ENCODE measurements at regions not wholly inside any gene's neighbourhood (a gene's known extent, or its start where the extent isn't known, plus 50 kb on each side); places are given as distances from the start of the nearest gene placed in this dataset.

GRCh38 chr3:67744699-67745098, 90.3 kb upstream of the SUCLG2 start:
- ChIA-PET CTCF (no interaction called here), POLR2A (ENCODE audit: low non-redundant PET) (no interaction called here)
- intact Hi-C loops (cut with micrococcal nuclease; ENCODE audit: unreplicated experiment) = no loop called here
- Histone ChIP-seq H3K27me3 (replicated peaks; ENCODE audit: insufficient read depth, low read depth, low read length, poor library complexity) (no peaks in the 10 kb centered on the region), H3K36me3 (ENCODE audit: insufficient read depth, low read length, poor library complexity, severe bottlenecking) (no peaks in the 10 kb centered on the region), H3K9me3 (ENCODE audit: low read depth, low read length, poor library complexity, severe bottlenecking) (no peaks in the 10 kb centered on the region), H3K4me1 (ENCODE audit: insufficient read depth, low read length, poor library complexity, severe bottlenecking) (no peaks in the 10 kb centered on the region), H3K4me3 (ENCODE audit: low read depth, low read length, poor library complexity, severe bottlenecking) (no peak overlapping the region), H3K27ac (ENCODE audit: low read depth, low read length, poor library complexity, severe bottlenecking) (no peak overlapping the region)
- BruUV-seq (replicated peaks) = no TSS peak
- TF ChIP-seq EZH2 (IDR thresholded peaks at IDR 0.05; ENCODE audit: borderline replicate concordance, low read depth, low read length, poor library complexity, severe bottlenecking) (no peak), CTCF (conservative IDR thresholded peaks at IDR 0.05; ENCODE audit: low read depth, low read length) (no peak)
- no peak for DNase-seq (ENCODE audit: low spot score)

- Histone ChIP-seq H3K9me3 (ENCODE audit: low read depth, low read length, poor library complexity, severe bottlenecking) (no peaks in the 10 kb centered on the region), H3K36me3 (ENCODE audit: insufficient read depth, low read length, poor library complexity, severe bottlenecking) (no peaks in the 10 kb centered on the region), H3K27ac (ENCODE audit: low read depth, low read length, poor library complexity, severe bottlenecking) (no peak overlapping the region), H3K4me3 (ENCODE audit: low read depth, low read length, poor library complexity, severe bottlenecking) (no peak overlapping the region), H3K27me3 (replicated peaks; ENCODE audit: insufficient read depth, low read depth, low read length, poor library complexity) (no peaks in the 10 kb centered on the region), H3K4me1 (ENCODE audit: insufficient read depth, low read length, poor library complexity, severe bottlenecking) (no peaks in the 10 kb centered on the region)
- no TSS peak for BruUV-seq (replicated peaks)
- ChIA-PET POLR2A (ENCODE audit: low non-redundant PET) (no interaction called here), CTCF (no interaction called here)
- intact Hi-C loops (cut with micrococcal nuclease; ENCODE audit: unreplicated experiment) = no loop called here
- no peak for DNase-seq (ENCODE audit: low spot score)
- no peak for TF ChIP-seq CTCF (conservative IDR thresholded peaks at IDR 0.05; ENCODE audit: low read depth, low read length)
- TF ChIP-seq EZH2 (IDR thresholded peaks at IDR 0.05; ENCODE audit: borderline replicate concordance, low read depth, low read length, poor library complexity, severe bottlenecking) = no peak
Measured at GRCh38 chr3:67739851-67740250, 85.4 kb upstream of the SUCLG2 start.

GRCh38 chr3:67737906-67738865, 83.8 kb upstream of the SUCLG2 start:
- POLR2A ChIA-PET (ENCODE audit: low non-redundant PET) = no interaction called here
- TF ChIP-seq CTCF (conservative IDR thresholded peaks at IDR 0.05; ENCODE audit: low read depth, low read length) (no peak), EZH2 (IDR thresholded peaks at IDR 0.05; ENCODE audit: borderline replicate concordance, low read depth, low read length, poor library complexity, severe bottlenecking) (no peak)
- BruUV-seq (replicated peaks) = no TSS peak

More at GRCh38 chr3:67737906-67738865, 83.8 kb upstream of the SUCLG2 start:
- intact Hi-C loops (cut with micrococcal nuclease; ENCODE audit: unreplicated experiment) = no loop called here
- Histone ChIP-seq H3K36me3 (ENCODE audit: insufficient read depth, low read length, poor library complexity, severe bottlenecking) (no peaks in the 10 kb centered on the region), H3K4me1 (ENCODE audit: insufficient read depth, low read length, poor library complexity, severe bottlenecking) (no peaks in the 10 kb centered on the region), H3K9me3 (ENCODE audit: low read depth, low read length, poor library complexity, severe bottlenecking) (no peaks in the 10 kb centered on the region), H3K4me3 (ENCODE audit: low read depth, low read length, poor library complexity, severe bottlenecking) (no peak overlapping the region), H3K27me3 (replicated peaks; ENCODE audit: insufficient read depth, low read depth, low read length, poor library complexity) (no peaks in the 10 kb centered on the region), H3K27ac (ENCODE audit: low read depth, low read length, poor library complexity, severe bottlenecking) (no peak overlapping the region)
- DNase-seq (ENCODE audit: low spot score) = no peak
- CTCF ChIA-PET = no interaction called here
